ENCODE measurements at regions not wholly inside any gene's neighbourhood (a gene's known extent, or its start where the extent isn't known, plus 50 kb on each side); places are given as distances from the start of the nearest gene placed in this dataset.
"Not testable (repeated sequence)": the region's sequence is repeated elsewhere in the genome, so short reads cannot be mapped to it uniquely, and the experiment has no call there.

DNA sequence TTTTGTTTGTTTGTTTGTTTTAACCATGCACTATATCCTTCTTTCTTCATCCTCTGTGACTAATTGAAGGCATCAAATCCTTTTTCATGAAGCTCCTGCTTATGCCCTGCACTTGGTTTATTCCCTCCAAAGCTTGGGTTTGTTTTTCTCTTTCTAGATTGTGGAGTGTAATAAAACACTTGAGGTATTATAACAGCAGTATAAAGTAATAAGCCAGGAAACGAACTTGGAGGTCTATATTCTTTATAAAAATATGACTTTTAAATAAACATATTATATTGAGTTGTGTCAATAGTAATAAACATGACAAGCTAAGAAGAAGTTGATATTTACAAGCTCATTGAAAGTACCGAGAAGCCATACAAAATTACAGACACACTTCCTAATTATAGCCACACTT, 659.4 kb downstream of the RFPL4B start:
- no peak for DNase-seq (ENCODE audit: extremely low read depth, low read depth)

DNA sequence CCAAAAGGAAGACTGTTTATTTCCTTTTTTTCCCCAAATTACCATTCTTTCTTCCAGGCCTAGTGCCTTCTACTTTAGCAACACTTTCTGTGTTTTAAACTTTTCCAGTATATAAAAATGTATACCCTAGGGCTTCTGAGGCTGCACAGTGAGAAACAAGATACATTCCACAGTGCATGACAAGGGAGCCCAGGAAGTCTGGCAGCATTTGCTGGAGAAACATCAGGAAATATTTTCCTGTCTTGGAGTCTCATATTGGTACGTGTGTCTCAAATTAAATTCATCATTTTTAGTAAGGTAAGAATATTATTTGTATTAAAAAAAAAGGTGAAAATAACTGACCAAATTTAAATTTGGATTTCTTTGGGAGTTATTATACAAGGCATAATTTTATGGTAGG, 662.6 kb downstream of the RFPL4B start:
- no peak for DNase-seq (ENCODE audit: extremely low read depth, low read depth)

DNA sequence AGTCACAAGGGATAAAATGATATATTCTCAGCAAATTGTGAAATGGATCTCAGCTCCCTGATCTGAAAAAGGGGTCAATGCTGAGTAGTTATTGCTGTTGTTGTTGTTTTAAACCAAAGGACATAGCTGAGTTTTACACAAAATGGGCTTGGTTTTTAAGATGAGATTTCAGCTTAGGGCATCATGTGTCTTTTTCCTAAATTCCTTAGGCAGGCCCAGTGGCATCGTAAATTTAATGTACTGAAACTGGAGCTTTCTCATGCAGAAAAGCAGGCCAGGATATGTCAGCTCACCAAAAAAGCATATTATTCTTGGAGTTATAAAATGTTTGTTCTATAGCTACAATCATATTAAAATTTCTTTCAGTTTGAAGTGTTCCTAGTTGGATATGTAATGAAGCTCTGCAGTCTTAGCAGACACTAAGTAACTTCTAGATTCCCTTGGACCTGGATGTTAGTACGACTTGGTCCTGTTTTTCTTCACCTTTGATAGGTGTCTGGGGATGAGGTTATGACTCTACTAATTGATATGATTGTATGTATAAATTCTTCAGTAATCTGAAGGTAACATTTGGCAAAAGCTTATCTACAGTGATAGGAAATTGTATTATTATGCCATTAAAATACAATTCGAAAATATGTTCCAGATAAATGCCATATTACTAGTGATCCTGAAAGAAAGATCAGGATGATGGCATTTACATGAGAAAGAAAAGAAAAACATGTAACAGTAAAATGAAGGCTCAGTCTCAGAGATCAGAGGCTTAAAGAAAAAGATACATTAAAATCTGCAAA, 663.3 kb downstream of the RFPL4B start:
- DNase-seq (ENCODE audit: extremely low read depth, low read depth) = no peak

GRCh38 chr6:113011389-113011788, 664.3 kb downstream of the RFPL4B start:
- DNase-seq (ENCODE audit: extremely low read depth, low read depth) = no peak

DNA sequence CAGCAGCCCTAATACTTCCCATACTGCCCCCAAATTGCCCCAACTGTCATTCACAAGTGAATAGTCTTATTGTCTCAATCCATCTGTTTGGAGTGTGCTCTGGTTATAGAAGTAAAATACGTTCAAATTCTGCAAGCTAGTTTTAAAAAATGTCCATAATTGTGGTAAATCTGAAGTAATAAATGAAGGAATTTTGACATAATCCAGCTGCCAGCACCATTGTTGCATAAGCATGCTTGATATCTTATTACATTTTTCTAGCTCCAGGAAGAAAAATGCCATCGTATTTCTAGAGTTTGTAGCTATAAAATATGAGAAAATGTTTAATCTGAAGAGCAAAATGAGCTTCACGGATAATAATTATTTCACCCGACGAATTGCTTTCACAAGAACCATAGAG, 664.7 kb downstream of the RFPL4B start:
- DNase-seq (ENCODE audit: extremely low read depth, low read depth) = no peak

DNA sequence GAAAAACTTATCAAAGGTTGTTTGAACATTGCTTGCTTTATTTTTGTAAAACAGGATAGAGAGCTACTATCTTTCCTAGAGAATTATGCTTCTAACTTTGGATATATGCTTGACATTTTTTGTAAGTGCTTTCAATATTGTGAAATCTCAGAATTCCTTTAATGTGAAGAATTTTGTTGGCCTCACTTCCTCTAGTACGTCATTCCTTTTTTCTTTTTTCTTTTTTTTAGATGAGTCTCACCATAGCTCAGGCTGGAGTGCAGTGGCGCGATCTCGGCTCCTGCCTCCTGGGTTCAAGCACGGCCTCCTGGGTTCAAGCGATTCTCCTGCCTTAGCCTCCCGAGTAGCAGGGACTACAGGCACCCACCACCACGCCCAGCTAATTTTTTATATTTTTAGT, 668.1 kb downstream of the RFPL4B start:
- DNase-seq (ENCODE audit: extremely low read depth, low read depth) = no peak

- DNase-seq (ENCODE audit: extremely low read depth, low read depth) = no peak
Observed at GRCh38 chr6:113017353-113017752, 670.2 kb downstream of the RFPL4B start.

DNA sequence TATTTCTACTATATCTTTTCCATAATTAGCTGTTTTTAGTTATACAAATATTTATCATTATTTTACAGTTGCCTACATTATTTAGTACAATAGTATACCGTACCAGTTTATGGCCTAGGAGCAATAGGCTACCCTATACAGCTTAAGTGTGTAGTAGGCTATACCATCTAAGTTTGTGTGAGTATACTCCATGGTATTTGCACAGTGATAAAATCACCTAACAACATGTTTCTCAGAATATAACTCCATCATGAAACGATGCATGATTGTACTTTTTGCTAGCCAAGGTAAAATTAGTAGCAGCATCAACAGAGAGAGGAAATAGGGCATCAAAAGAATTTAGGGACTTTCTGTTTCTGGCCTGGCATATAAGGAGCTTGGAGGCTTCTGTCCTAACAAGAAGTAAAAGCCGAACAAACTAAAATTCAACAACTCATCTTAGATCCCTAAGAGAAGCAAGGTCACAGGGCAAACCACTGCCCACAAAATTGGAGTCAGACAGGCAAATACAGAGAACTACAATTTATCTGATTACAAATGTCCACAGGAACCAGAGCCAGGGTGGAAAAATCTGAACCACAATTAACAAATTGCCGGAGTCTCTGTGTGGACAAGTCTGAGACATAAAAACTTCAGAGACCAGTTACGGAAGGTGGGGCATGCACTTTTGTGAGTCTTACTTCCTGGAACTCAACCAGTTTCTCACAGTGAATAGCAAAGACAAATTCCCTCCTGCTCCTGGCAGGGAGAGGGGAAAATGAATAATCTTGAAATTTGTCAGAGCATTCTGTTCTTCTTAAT, 671.4 kb downstream of the RFPL4B start:
- no peak for DNase-seq (ENCODE audit: extremely low read depth, low read depth)

DNA sequence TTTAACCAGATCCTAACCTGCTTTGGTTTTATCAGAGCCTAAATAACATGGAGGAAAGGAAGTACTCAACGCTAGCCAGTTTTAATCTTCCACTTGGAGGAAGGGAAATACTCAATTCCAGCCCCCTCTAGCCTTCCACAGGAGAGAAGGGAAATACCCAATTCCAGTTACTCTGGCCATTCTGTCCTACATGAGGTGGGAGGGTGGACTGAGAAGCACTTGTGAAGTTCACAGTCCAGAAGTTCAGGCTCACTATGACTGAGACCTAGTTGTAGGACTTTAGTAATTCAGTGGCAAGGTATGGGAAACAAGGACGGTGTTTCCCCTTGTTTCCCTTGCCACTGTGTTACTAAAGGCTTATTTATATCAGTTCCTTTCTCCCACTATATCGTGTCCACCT, 672.0 kb downstream of the RFPL4B start:
- DNase-seq (ENCODE audit: extremely low read depth, low read depth) = no peak

GRCh38 chr6:113027780-113028179, 680.6 kb downstream of the RFPL4B start:
- DNase-seq (ENCODE audit: extremely low read depth, low read depth) = no peak

GRCh38 chr6:113029161-113029560, 682.0 kb downstream of the RFPL4B start:
- not testable (repeated sequence) for DNase-seq (ENCODE audit: extremely low read depth, low read depth)

- no peak for DNase-seq (ENCODE audit: extremely low read depth, low read depth)
Observed at GRCh38 chr6:113031591-113032238, 684.6 kb downstream of the RFPL4B start.

- no peak for DNase-seq (ENCODE audit: extremely low read depth, low read depth)
Observed at GRCh38 chr6:113039005-113039404, 691.9 kb downstream of the RFPL4B start.

- DNase-seq (ENCODE audit: extremely low read depth, low read depth) = peak; percentile 7
Observed at GRCh38 chr6:113047148-113047547, 700.0 kb downstream of the RFPL4B start.

DNA sequence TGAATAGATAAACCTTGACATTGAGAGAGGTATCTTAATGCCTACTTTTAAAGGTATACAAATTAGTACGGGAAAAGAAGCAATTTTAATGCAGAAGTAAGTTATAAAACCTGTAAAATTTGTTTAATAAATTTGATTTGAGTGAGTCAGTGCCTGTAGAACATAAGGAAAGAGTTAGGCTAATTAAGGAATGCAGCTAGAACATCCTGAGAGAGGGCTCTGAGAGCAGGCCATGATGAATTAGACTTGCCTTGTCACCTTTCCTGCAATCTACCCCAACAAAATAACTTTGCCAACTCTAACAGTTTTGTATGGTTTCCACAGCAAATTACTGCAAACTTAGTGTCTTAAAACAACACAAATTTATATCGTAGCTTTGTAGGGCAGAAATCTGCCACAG, 700.8 kb downstream of the RFPL4B start:
- no peak for DNase-seq (ENCODE audit: extremely low read depth, low read depth)

DNA sequence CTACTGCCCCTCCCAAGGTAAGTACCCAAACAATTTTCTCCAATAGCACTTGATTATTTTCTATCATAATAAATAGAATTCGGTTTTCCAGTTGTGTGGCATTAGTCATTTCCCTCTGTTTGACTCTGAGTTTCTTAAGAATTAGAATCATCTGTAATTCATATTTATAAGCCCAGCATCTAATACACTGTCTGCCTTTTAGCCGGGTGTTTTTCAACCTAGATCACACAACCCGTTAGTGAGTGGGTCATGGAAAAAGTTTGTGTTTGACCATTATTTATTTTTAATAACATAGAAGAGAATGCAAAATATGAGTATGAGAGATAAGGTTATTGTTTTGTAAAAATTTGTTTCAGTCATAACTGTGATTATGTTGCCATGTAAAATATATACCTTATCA, 701.6 kb downstream of the RFPL4B start:
- no peak for DNase-seq (ENCODE audit: extremely low read depth, low read depth)

DNA sequence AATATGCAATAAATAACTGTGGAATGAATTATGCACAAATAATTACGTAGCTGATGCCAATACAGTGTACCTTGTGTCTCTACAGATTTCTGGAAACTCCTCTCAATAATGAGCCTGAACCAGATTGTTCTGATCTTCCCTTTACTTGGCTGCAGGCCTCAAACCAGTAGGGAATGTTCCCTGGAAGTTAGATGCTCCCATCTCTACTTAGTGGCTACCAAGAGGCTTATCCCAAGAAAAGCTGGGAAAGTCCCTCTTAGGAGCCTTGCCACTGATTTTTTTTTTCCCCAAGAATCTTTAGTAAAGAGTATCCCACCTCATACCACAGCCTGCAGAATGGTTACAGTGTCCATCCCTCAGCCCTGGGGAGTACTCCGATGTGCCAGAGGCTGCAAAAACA, 702.1 kb downstream of the RFPL4B start:
- no peak for DNase-seq (ENCODE audit: extremely low read depth, low read depth)

DNA sequence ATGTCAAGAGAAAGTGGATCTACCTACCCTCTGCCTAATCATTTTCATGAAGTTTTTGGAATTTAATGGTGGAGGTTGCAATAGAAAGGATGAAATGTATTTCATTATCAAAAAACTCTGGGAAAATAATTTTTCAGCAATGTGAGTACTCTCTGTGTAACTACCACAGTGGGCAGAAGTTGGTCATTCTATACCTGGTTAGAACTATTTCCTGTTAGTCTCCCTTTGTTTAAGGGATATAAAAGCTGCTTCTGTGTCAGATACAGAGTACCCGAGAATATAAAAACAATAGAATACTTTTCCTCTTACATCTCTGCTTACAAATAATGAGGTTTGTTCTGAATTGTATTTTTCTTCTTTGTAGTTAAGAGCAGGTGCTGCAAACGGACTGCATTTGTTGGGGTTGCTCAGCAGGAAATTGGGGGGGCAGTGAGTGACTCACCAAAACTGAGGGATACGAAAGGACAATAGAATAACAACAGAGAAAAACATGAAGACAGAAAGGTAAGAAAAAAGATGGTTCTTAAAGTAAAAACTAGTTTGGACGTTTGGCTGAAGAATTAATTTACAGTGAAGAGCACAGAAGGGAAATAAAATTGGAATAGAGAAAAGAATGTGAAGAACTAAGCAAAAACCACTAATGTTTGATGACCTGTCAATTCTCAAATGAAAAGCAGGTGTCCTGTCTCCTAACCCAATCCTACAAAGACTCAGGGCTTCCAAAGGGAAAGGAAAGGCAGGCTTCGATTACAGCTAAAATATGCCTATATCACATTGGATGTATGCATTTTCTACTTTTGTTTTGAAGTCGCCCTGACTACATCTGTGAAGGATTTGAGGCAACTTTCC, 703.1 kb downstream of the RFPL4B start:
- DNase-seq (ENCODE audit: extremely low read depth, low read depth) = no peak

DNA sequence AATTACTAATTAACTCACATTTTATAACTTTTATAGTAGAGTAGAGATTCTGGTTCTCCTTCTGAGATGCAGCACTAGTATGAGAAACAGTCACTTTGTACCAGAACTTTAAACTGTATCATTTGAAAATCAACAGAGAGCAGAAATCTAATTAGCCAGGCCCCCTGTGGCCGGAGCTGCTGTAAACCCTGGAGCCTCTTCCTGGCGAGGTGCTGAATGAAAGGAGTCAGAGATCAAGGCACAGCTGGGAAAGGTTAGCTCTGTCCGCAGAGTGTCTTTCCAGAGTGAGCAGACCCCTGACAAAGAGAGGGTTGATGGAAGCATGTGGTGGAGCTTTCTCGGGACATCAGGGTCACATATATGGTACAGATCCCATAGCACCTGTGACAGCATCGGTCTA, 703.8 kb downstream of the RFPL4B start:
- DNase-seq (ENCODE audit: extremely low read depth, low read depth) = no peak

GRCh38 chr6:113052506-113052905, 705.4 kb downstream of the RFPL4B start:
- DNase-seq (ENCODE audit: extremely low read depth, low read depth) = no peak

GRCh38 chr6:113055061-113055460, 707.9 kb downstream of the RFPL4B start:
- no peak for DNase-seq (ENCODE audit: extremely low read depth, low read depth)

Data from NCI-H460 (cell line).